Embryonic facial prominence (tissue), 1 donor: ENCODE measurements at regions not wholly inside any gene's neighbourhood (a gene's known extent, or its start where the extent isn't known, plus 50 kb on each side); places are given as distances from the start of the nearest gene placed in this dataset.

ENCODE experiments used
- DNase-seq: peaks from one replicate; pipeline ENCODE4 v3.0.0-alpha.2; 2016; ENCODE audit errors: extremely low spot score

- no peak for DNase-seq
Observed at GRCh38 chr2:217045700-217046475, 186.0 kb upstream of the TNP1 start.

- DNase-seq: no peak
Observed at GRCh38 chr2:217040099-217040498, 180.2 kb upstream of the TNP1 start.

GRCh38 chr2:217038001-217038400 is 178.1 kb upstream of the TNP1 start:
- no peak for DNase-seq

DNA sequence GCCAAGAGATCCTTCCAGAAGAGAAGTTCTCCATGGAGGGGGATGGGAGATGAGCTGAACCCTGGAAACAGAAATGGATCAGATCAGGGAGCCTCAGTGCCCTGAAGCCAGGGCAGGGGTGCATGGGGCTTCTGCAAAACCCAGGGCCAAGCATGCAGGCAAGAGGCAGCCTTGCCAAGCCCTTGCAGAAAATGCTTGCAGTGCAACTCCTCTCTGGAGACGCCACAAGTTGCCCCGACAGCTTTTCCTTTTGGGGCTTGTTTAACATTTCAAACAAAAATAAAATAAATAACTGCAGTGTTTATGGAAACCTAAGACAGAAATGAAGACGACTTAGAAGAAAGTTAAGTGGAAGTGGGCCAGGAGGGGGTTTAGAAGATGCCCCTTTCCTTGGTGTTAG is 177.5 kb upstream of the TNP1 start:
- no peak for DNase-seq

GRCh38 chr2:217035967-217036366 is 176.1 kb upstream of the TNP1 start:
- no peak for DNase-seq

- no peak for DNase-seq
Observed at GRCh38 chr2:217033186-217033585, 173.3 kb upstream of the TNP1 start.

DNA sequence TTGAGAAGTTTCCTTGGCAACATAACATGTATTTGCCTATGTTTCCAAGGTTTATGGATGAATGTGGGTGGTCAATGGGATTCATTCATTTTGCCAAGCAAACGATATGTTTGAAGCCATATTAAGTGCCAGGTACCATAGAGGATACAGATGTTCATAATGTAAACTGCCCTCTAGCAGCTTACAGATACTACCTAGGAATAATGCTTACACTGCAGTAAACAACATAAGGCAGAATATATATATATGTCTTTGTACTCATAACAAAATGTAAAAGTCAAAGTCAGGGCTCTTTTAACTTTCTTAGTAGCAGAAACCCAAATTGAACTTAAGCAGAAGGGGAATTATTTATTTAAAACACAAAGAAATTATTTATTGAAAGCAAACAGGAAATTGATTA is 171.6 kb upstream of the TNP1 start:
- no peak for DNase-seq

DNA sequence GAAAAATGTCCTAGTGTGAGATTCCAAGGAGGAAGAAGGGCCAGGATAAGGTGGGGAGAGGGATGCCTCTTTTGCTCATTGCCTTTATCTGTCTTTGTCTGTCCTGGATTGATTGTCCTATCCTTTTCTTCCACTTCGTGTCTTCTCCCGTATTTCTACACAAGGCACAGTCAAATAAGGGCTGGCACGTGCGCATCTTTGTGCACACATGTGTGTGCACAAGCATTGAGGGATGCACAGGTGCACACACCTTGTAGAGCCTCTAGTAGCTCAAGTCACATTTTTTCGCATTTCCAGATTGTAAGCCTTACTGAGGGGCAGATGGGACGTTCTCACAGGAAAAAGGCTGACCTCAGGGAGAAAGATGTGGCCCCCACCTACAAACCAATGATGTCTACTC is 170.2 kb upstream of the TNP1 start:
- DNase-seq: no peak

DNA sequence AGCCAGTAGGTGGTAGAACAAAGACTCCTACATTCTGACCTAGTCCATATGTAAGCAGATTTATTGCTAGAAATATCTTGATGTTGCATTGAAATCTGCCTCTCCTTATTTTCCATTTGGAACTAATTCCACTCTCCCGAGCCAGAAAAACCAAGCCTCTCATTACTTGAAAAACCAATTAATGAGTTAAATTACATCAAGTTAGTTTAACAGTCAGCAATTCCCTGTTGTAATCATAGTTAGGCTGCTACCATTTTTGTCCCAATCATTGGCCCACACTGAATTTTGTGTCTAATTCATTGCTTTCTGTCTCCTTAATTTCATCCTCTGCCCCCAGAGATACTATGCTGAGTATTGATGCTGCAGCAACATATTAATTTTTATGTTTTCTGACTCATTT is 168.3 kb upstream of the TNP1 start:
- no peak for DNase-seq

GRCh38 chr2:217027414-217027813 is 167.6 kb upstream of the TNP1 start:
- DNase-seq: no peak

DNA sequence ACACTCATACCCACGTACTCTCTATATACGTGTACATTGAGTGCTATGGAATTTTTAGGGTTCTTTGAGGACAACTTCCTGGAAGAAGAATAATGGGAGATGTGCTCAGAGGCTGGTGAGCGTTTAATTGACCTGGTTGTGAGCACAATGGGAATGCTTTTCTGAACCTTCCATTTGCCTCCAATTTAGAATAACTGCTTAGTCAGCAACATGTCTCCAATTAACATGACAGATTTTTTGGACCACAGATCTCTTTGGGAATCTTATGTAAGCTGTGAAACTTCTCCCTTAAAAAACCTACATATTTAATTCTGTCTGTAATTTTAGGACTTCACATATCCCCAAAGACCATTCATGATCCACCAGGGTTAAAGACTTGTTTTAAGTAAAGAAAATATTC is 166.7 kb upstream of the TNP1 start:
- no peak for DNase-seq

GRCh38 chr2:217026161-217026560 is 166.3 kb upstream of the TNP1 start:
- no peak for DNase-seq

DNA sequence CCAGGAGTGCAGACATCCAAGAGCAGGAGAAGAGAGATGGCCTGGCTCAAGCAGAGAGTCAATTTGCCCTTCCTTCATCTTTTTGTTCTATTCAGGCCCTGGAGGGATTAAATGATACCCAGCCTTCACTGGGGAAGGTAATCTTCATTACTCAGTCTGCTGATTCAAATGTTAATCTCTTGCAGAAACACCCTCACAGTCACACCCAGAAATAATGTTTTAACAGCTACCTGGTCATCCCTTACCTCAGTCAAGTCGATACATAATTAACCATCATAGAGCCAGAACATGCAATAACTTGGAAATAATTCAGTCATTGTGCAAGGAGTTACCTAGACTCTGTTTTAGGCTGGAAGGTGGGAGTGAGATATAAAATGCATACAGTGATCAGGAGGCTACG is 163.7 kb upstream of the TNP1 start:
- no peak for DNase-seq

GRCh38 chr2:217017456-217018252 is 157.8 kb upstream of the TNP1 start:
- no peak for DNase-seq

GRCh38 chr2:217016796-217017419 is 157.0 kb upstream of the TNP1 start:
- no peak for DNase-seq

GRCh38 chr2:217014328-217015105 is 154.7 kb upstream of the TNP1 start:
- DNase-seq: no peak

GRCh38 chr2:217013926-217014325 is 154.1 kb upstream of the TNP1 start:
- DNase-seq: no peak

- DNase-seq: no peak
Observed at GRCh38 chr2:217011576-217011975, 151.7 kb upstream of the TNP1 start.

DNA sequence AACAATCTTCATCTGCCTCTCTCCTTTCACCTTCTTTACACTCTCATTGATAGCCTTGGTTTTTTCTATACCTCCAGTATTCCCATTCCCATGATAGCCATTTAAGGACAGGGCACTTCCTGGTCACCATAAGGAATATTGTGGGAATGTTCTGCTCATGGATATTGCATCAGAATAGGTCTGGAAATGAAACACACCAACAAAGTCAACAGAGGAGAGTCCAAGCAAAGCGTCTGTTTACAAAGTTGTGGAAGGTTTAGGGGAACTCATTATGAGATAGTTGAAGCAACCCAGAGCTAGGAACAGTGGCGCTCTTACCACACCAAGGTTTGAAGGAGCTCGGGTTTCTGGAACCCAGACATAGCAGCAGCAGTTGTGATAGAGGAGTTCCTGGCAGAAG is 150.3 kb upstream of the TNP1 start:
- DNase-seq: no peak

DNA sequence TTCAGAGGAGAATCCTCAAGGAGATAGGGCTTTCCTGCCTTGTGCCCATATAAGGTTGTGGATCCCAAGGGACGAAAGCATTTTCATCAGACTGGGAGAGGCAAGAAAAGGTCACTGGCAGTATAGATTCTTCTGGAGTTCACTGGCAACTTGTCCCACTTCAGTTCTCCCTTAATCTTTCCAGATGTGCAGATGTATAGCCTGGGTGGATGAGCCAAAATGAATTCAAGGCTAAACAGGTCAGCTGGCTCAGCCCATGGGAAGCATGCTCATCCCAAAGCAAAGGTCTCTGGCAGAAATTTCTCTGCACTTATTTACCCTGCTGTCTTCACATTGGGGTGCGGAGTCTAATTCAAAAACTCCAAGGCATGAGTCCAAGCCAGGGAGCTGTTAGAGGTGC is 148.9 kb upstream of the TNP1 start:
- DNase-seq: no peak

- DNase-seq: no peak
Observed at GRCh38 chr2:217006217-217006616, 146.4 kb upstream of the TNP1 start.

- no peak for DNase-seq
Observed at GRCh38 chr2:217004656-217005055, 144.8 kb upstream of the TNP1 start.
